Osteocyte (in vitro differentiated cells): ENCODE measurements at regions not wholly inside any gene's neighbourhood (a gene's known extent, or its start where the extent isn't known, plus 50 kb on each side); places are given as distances from the start of the nearest gene placed in this dataset.
A peak's percentile ranks its signal among the peaks of the same experiment; 100 is the strongest.
"Not testable (repeated sequence)": the region's sequence is repeated elsewhere in the genome, so short reads cannot be mapped to it uniquely, and the experiment has no call there.

Source experiments
- DNase-seq: peaks from one replicate; pipeline ENCODE4 v3.0.0; 2021; ENCODE audit warnings: mixed read lengths; ENCODE audit not compliant: unreplicated experiment; ENCODE audit errors: extremely low spot score
- H3K27ac Mint-ChIP-seq: one replicate; pipeline ENCODE4 v1.8.0; 2021; ENCODE audit warnings: mild to moderate bottlenecking, mixed read lengths; ENCODE audit not compliant: unreplicated experiment
- H3K27me3 Mint-ChIP-seq: one replicate; pipeline ENCODE4 v1.8.0; 2021; ENCODE audit warnings: mixed read lengths; ENCODE audit not compliant: unreplicated experiment
- H3K36me3 Mint-ChIP-seq: one replicate; pipeline ENCODE4 v1.8.0; 2021; ENCODE audit warnings: mixed read lengths; ENCODE audit not compliant: unreplicated experiment
- H3K4me1 Mint-ChIP-seq: one replicate; pipeline ENCODE4 v1.8.0; 2021; ENCODE audit warnings: mixed read lengths; ENCODE audit not compliant: unreplicated experiment
- H3K4me3 Mint-ChIP-seq: one replicate; pipeline ENCODE4 v1.8.0; 2021; ENCODE audit warnings: mild to moderate bottlenecking, moderate library complexity, mixed read lengths; ENCODE audit not compliant: unreplicated experiment
- H3K9me3 Mint-ChIP-seq: one replicate; pipeline ENCODE4 v1.8.0; 2021; ENCODE audit warnings: mixed read lengths; ENCODE audit not compliant: unreplicated experiment
- TF ChIP-seq, protein P1 (sequence below): fragments of 200-600 bp; sonication (generic); IDR thresholded peaks from 2 replicates; pipeline ENCODE4 v1.5.0; 2021; ENCODE audit warnings: antibody characterized with exemption, mild to moderate bottlenecking, moderate library complexity

DNA sequence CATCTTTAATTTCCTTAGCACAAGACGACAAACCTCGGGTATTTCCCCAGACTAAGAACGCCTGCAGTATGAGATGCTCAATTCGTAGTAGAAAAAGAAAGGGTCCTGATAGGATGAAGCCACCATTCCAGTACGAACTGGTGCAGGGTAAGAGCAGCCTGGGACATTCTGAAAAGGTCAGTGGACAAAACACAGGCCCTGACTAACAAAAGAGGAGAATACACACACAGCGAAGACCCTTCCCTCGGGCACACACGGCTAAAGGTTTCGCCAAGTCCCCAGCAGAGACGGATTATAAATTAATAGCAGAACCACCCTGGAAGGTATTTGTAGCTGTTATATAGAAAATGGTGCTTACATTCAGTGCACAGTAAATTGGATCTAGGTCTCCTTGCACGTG is 137.6 kb downstream of the SKIDA1 start:
- Mint-ChIP-seq H3K36me3 (no peaks in the 10 kb centered on the region), H3K27me3 (no peaks in the 10 kb centered on the region), H3K27ac (no peak overlapping the region), H3K4me1 (peaks cover 23% of the 10 kb centered on the region), H3K9me3 (no peaks in the 10 kb centered on the region), H3K4me3 (no peak overlapping the region)
- TF ChIP-seq, protein P1, sequence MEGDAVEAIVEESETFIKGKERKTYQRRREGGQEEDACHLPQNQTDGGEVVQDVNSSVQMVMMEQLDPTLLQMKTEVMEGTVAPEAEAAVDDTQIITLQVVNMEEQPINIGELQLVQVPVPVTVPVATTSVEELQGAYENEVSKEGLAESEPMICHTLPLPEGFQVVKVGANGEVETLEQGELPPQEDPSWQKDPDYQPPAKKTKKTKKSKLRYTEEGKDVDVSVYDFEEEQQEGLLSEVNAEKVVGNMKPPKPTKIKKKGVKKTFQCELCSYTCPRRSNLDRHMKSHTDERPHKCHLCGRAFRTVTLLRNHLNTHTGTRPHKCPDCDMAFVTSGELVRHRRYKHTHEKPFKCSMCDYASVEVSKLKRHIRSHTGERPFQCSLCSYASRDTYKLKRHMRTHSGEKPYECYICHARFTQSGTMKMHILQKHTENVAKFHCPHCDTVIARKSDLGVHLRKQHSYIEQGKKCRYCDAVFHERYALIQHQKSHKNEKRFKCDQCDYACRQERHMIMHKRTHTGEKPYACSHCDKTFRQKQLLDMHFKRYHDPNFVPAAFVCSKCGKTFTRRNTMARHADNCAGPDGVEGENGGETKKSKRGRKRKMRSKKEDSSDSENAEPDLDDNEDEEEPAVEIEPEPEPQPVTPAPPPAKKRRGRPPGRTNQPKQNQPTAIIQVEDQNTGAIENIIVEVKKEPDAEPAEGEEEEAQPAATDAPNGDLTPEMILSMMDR: no peak
- no peak for DNase-seq

DNA sequence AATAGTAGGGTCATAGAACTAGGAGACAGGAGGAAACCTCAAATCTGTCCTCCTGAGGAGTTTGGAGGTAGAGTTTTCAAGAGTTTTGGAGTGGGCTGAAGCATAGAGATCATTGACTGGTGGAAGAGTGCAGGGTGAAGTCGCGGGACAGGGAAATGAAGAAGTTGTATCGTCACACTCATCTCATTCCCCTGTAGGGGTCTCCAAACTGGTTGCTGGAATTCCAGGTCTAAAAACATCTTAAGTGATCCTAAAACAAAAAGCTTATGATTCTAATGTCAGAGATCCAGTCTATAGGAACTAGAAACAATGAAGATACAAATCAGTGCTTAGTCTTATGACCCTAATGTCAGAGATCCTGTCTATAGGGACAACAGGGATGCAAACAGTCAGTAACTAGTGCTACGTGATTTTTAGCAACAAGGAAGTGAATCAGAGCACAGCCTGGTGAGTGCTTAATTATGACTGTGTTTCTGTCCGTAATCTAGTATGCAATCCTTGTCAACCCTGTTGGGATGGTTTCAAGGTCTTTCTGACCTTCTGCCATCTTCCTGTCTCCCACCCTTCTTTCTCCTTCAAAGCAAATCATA is 139.4 kb downstream of the SKIDA1 start:
- peak overlapping the region; percentile 11 for H3K27ac Mint-ChIP-seq
- no peak for DNase-seq

DNA sequence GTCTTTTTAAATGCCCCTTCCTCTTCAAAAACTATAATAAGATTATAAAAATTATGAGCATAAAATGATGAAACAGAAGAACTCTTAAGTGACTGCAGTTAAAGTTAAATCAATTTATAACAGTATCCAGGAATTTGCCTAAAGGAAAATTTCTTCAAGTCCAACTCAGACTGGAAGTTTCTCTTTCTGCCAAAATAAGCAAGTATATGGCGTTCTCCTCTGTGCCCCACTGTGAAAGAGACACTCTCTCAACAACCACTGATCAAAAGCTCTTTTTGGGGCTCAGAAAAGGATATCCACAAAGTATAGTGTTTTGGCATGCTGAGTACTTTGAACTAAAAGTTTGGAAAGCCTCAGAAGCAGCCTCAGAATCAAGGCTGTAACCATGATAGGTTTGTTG is 139.9 kb downstream of the SKIDA1 start:
- Mint-ChIP-seq H3K27me3 (no peaks in the 10 kb centered on the region), H3K9me3 (no peaks in the 10 kb centered on the region), H3K36me3 (no peaks in the 10 kb centered on the region), H3K4me3 (no peak overlapping the region), H3K4me1 (peaks cover 23% of the 10 kb centered on the region), H3K27ac (peak overlapping the region; percentile 11)
- TF ChIP-seq, protein P1: no peak
- no peak for DNase-seq

More for the DNA sequence above, 139.4 kb downstream of the SKIDA1 start:
- no peaks in the 10 kb centered on the region for H3K36me3 Mint-ChIP-seq
- H3K27me3 Mint-ChIP-seq: no peaks in the 10 kb centered on the region
- H3K4me1 Mint-ChIP-seq: peaks cover 23% of the 10 kb centered on the region
- no peak overlapping the region for H3K4me3 Mint-ChIP-seq
- TF ChIP-seq, protein P1: peak; percentile 25
- H3K9me3 Mint-ChIP-seq: no peaks in the 10 kb centered on the region

DNA sequence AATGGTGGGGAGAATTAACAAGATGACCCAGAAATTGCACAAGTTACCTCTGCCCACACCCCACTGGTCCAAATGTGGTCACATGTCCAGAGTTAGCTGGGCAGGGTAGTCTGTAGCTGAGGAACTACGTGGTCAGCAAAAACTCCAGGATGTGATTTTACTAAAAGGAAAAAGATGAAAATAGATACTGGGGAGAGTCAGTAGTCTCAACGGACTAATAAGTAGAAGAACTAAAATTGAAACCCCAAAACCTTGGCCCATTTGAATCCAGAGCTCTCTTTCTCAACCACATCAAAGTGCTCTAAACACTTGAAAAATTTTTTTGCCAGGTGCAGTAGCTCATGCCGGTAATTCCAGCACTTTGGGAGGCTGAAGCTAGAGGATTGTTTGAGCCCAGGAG is 146.3 kb downstream of the SKIDA1 start:
- no peak overlapping the region for H3K4me3 Mint-ChIP-seq
- H3K27me3 Mint-ChIP-seq: no peaks in the 10 kb centered on the region
- no peaks in the 10 kb centered on the region for H3K9me3 Mint-ChIP-seq
- TF ChIP-seq, protein P1: no peak
- H3K4me1 Mint-ChIP-seq: peaks cover 4% of the 10 kb centered on the region
- no peaks in the 10 kb centered on the region for H3K36me3 Mint-ChIP-seq
- DNase-seq: no peak
- H3K27ac Mint-ChIP-seq: no peak overlapping the region

DNA sequence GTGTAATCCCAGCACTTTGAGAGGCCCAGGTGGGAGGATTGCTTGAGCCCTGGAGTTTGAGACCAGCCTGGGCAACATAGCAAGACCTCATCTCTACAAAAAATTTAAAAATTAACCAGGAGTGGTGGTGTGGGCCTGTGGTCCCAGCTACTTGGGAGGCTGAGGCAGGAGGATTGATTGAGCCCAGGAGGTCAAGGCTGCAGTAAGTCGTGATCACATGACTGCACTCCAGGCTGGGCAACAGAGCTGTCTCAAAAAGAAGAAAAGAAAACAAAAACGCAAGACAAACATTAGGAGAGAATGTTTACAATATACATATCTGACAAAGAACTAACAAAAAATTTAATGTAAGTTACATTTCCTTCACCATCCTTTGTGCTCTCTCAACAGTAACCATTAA is 150.2 kb downstream of the SKIDA1 start:
- H3K9me3 Mint-ChIP-seq, H3K4me1 Mint-ChIP-seq, H3K27ac Mint-ChIP-seq, DNase-seq, H3K36me3 Mint-ChIP-seq, H3K27me3 Mint-ChIP-seq, H3K4me3 Mint-ChIP-seq: not testable (repeated sequence)

DNA sequence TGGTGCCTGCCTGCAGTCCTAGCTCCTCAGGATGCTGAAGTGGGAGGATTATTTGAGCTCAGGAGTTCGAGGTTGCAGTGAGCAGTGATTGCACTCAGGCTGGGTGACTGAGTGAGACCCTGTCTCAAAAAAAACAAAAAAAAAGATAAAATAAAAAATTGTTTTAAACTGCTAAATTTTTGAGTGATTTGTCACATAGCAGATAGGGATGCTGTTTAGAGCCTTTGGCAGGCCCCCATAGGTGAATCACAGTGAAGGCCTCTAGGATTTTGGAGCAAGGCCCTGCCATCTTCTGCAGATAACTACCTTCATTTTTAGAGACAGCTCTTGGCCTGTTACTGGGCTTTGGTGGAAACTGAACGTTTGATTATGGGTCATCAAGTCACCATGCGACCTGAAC is 151.6 kb downstream of the SKIDA1 start:
- not testable (repeated sequence) for H3K27ac Mint-ChIP-seq, H3K4me3 Mint-ChIP-seq, DNase-seq, H3K9me3 Mint-ChIP-seq, H3K36me3 Mint-ChIP-seq, H3K27me3 Mint-ChIP-seq
- peaks cover 13% of the 10 kb centered on the region for H3K4me1 Mint-ChIP-seq
